ENCODE measurements at regions not wholly inside any gene's neighbourhood (a gene's known extent, or its start where the extent isn't known, plus 50 kb on each side); places are given as distances from the start of the nearest gene placed in this dataset.

GRCh38 chr1:219273088-219273686 lies 99.5 kb downstream of the LYPLAL1 start:
- POLR2A ChIA-PET, result interaction anchor here (0.6 kb wide), 1 partner anchor 464 kb away, joined by 7 read pairs; no protein-coding TSS in a partner anchor
- intact Hi-C loops (cut with micrococcal nuclease; ENCODE audit: unreplicated experiment), result no loop called here
- no peaks in the 10 kb centered on the region for H4K20me1 ChIP-seq (ENCODE audit: insufficient read depth, low read length)
- no peak overlapping the region for H2AFZ ChIP-seq (ENCODE audit: low read length)
- H3K36me3 ChIP-seq (ENCODE audit: insufficient read depth, low read length), result no peaks in the 10 kb centered on the region
- H3K4me1 ChIP-seq (ENCODE audit: insufficient read depth, low read length, poor library complexity, severe bottlenecking), result no peaks in the 10 kb centered on the region
- BruUV-seq (replicated peaks), result no TSS peak
- H3K4me2 ChIP-seq (ENCODE audit: low read length), result no peak overlapping the region
- H3K9me3 ChIP-seq (ENCODE audit: low read length), result no peaks in the 10 kb centered on the region
- H3K27ac ChIP-seq (ENCODE audit: low read depth, low read length, poor library complexity, severe bottlenecking), result no peak overlapping the region
- H3K9me2 ChIP-seq (ENCODE audit: insufficient read depth, low read length), result no peaks in the 10 kb centered on the region
- no peaks in the 10 kb centered on the region for H3K79me2 ChIP-seq (ENCODE audit: insufficient read depth, low read depth, low read length)
- no peak for DNase-seq (ENCODE audit: low spot score)
- CTCF ChIA-PET (ENCODE audit: unreplicated experiment), result no interaction called here
- no peak overlapping the region for H3K4me3 ChIP-seq (ENCODE audit: low read depth, low read length, poor library complexity, severe bottlenecking)
- no peak for TF ChIP-seq CTCF (conservative IDR thresholded peaks at IDR 0.05; ENCODE audit: low read length)
- TF ChIP-seq EZH2phosphoT487 (IDR thresholded peaks at IDR 0.05; ENCODE audit: borderline replicate concordance, low read depth, low read length), result no peak

GRCh38 chr1:219271818-219272535 lies 98.3 kb downstream of the LYPLAL1 start:
- no peaks in the 10 kb centered on the region for H3K79me2 ChIP-seq (ENCODE audit: insufficient read depth, low read depth, low read length)
- no peaks in the 10 kb centered on the region for H3K36me3 ChIP-seq (ENCODE audit: insufficient read depth, low read length)
- no TSS peak for BruUV-seq (replicated peaks)
- DNase-seq (ENCODE audit: low spot score), result no peak
- no peak overlapping the region for H2AFZ ChIP-seq (ENCODE audit: low read length)
- H4K20me1 ChIP-seq (ENCODE audit: insufficient read depth, low read length), result no peaks in the 10 kb centered on the region
- H3K4me1 ChIP-seq (ENCODE audit: insufficient read depth, low read length, poor library complexity, severe bottlenecking), result no peaks in the 10 kb centered on the region
- no peaks in the 10 kb centered on the region for H3K9me3 ChIP-seq (ENCODE audit: low read length)
- no peaks in the 10 kb centered on the region for H3K9me2 ChIP-seq (ENCODE audit: insufficient read depth, low read length)
- no peak overlapping the region for H3K27ac ChIP-seq (ENCODE audit: low read depth, low read length, poor library complexity, severe bottlenecking)
- TF ChIP-seq EZH2phosphoT487 (IDR thresholded peaks at IDR 0.05; ENCODE audit: borderline replicate concordance, low read depth, low read length), result no peak
- no peak for TF ChIP-seq CTCF (conservative IDR thresholded peaks at IDR 0.05; ENCODE audit: low read length)
- intact Hi-C loops (cut with micrococcal nuclease; ENCODE audit: unreplicated experiment), result no loop called here
- no peak overlapping the region for H3K4me2 ChIP-seq (ENCODE audit: low read length)
- no peak overlapping the region for H3K4me3 ChIP-seq (ENCODE audit: low read depth, low read length, poor library complexity, severe bottlenecking)
- POLR2A ChIA-PET, result interaction anchor here (0.7 to 1.2 kb wide), 2 partner anchors 8 to 297 kb away, joined by 3 read pairs; no protein-coding TSS in a partner anchor
- CTCF ChIA-PET (ENCODE audit: unreplicated experiment), result no interaction called here

- Histone ChIP-seq H3K79me2 (ENCODE audit: insufficient read depth, low read depth, low read length) (no peaks in the 10 kb centered on the region), H3K27ac (ENCODE audit: low read depth, low read length, poor library complexity, severe bottlenecking) (no peak overlapping the region), H3K36me3 (ENCODE audit: insufficient read depth, low read length) (no peaks in the 10 kb centered on the region), H2AFZ (ENCODE audit: low read length) (no peak overlapping the region), H3K9me3 (ENCODE audit: low read length) (no peaks in the 10 kb centered on the region), H3K4me1 (ENCODE audit: insufficient read depth, low read length, poor library complexity, severe bottlenecking) (no peaks in the 10 kb centered on the region), H3K9me2 (ENCODE audit: insufficient read depth, low read length) (no peaks in the 10 kb centered on the region), H3K4me2 (ENCODE audit: low read length) (no peak overlapping the region), H4K20me1 (ENCODE audit: insufficient read depth, low read length) (no peaks in the 10 kb centered on the region), H3K4me3 (ENCODE audit: low read depth, low read length, poor library complexity, severe bottlenecking) (no peak overlapping the region)
- CTCF ChIA-PET (ENCODE audit: unreplicated experiment), result no interaction called here
- TF ChIP-seq CTCF (conservative IDR thresholded peaks at IDR 0.05; ENCODE audit: low read length) (no peak), EZH2phosphoT487 (IDR thresholded peaks at IDR 0.05; ENCODE audit: borderline replicate concordance, low read depth, low read length) (no peak)
- POLR2A ChIA-PET, result no interaction called here
- BruUV-seq (replicated peaks), result no TSS peak
- intact Hi-C loops (cut with micrococcal nuclease; ENCODE audit: unreplicated experiment), result no loop called here
- DNase-seq (ENCODE audit: low spot score), result no peak
Observed at GRCh38 chr1:219269171-219269570, 95.5 kb downstream of the LYPLAL1 start.
